B cell (primary cell): ENCODE measurements at regions not wholly inside any gene's neighbourhood (a gene's known extent, or its start where the extent isn't known, plus 50 kb on each side); places are given as distances from the start of the nearest gene placed in this dataset.

Source experiments
- CTCF ChIP-seq: fragments of 200-600 bp; IDR thresholded peaks from one replicate; pipeline ENCODE4 v1.8.0; 2022; ENCODE audit warnings: antibody characterized with exemption, mild to moderate bottlenecking
- EZH2 ChIP-seq: IDR thresholded peaks from 2 replicates; pipeline ENCODE4 v1.6.1; 2012; ENCODE audit warnings: borderline replicate concordance, low read depth, mild to moderate bottlenecking, moderate library complexity, low read length; ENCODE audit not compliant: insufficient read depth, poor library complexity, severe bottlenecking

GRCh38 chrX:4451591-4451990 lies 738.1 kb upstream of the PRKX start:
- TF ChIP-seq EZH2 (no peak), CTCF (no peak)
